CD8-positive, alpha-beta memory T cell (primary cell): ENCODE measurements at regions not wholly inside any gene's neighbourhood (a gene's known extent, or its start where the extent isn't known, plus 50 kb on each side); places are given as distances from the start of the nearest gene placed in this dataset.
"Not testable (repeated sequence)": the region's sequence is repeated elsewhere in the genome, so short reads cannot be mapped to it uniquely, and the experiment has no call there.

Experiments
- CTCF ChIA-PET: fragments of 350-600 bp; sonication (Branson Sonifier 250); formaldehyde crosslinking; loops from one replicate; lab custom pipeline; 2021; ENCODE audit warnings: antibody characterized with exemption; lab: Charles Lee
- POLR2A ChIA-PET: fragments of 350-600 bp; sonication (Branson Sonifier 250); formaldehyde crosslinking; loops from one replicate; lab custom pipeline; 2021; ENCODE audit warnings: antibody characterized with exemption; lab: Charles Lee
- DNase-seq, 5 donors: peaks; one replicate each; pipeline versions ENCODE4 v3.0.0 to v3.0.0-alpha.2; 2020 to 2022; ENCODE audit warnings: mixed read lengths in 1 of 5
- H3K27ac ChIP-seq: one replicate; pipeline ENCODE4 v1.7.0; 2013; ENCODE audit warnings: low read depth, mild to moderate bottlenecking, low read length, moderate library complexity
- H3K27me3 ChIP-seq: 2 replicates; pipeline ENCODE4 v1.7.0; 2013; ENCODE audit warnings: low read length, mild to moderate bottlenecking; ENCODE audit not compliant: insufficient read depth, poor library complexity, severe bottlenecking
- H3K36me3 ChIP-seq: 2 replicates; pipeline ENCODE4 v1.7.0; 2013; ENCODE audit warnings: mild to moderate bottlenecking, low read length, moderate library complexity; ENCODE audit not compliant: insufficient read depth
- H3K4me1 ChIP-seq: 2 replicates; pipeline ENCODE4 v1.7.0; 2013; ENCODE audit warnings: mild to moderate bottlenecking, low read length, moderate library complexity; ENCODE audit not compliant: insufficient read depth
- H3K4me3 ChIP-seq: 2 replicates; pipeline ENCODE4 v1.7.0; 2013; ENCODE audit warnings: mild to moderate bottlenecking, low read length
- H3K9me3 ChIP-seq: 2 replicates; pipeline ENCODE4 v1.7.0; 2013; ENCODE audit warnings: mild to moderate bottlenecking, low read length
- H3K27ac Mint-ChIP-seq, 8 donors: one replicate each; pipeline ENCODE4 v1.8.0; 2020 to 2021; ENCODE audit warnings: mixed read lengths in 8 of 8, mild to moderate bottlenecking in 6 of 8, inconsistent platforms in 3 of 8, moderate library complexity in 3 of 8
- H3K27me3 Mint-ChIP-seq, 2 donors: one replicate each; pipeline ENCODE4 v1.8.0; 2020 to 2021; ENCODE audit warnings: mixed read lengths in 2 of 2, mild to moderate bottlenecking in 1 of 2, moderate library complexity in 1 of 2
- H3K36me3 Mint-ChIP-seq, 3 donors: one replicate each; pipeline ENCODE4 v1.8.0; 2020 to 2021; ENCODE audit warnings: mixed read lengths in 3 of 3, inconsistent platforms in 1 of 3, mild to moderate bottlenecking in 1 of 3
- H3K4me1 Mint-ChIP-seq, 3 donors: one replicate each; pipeline ENCODE4 v1.8.0; 2020 to 2021; ENCODE audit warnings: mixed read lengths in 3 of 3, inconsistent platforms in 1 of 3, mild to moderate bottlenecking in 1 of 3
- H3K4me3 Mint-ChIP-seq, 7 donors: one replicate each; pipeline ENCODE4 v1.8.0; 2020 to 2021; ENCODE audit warnings: mixed read lengths in 7 of 7, mild to moderate bottlenecking in 6 of 7, moderate library complexity in 4 of 7, inconsistent platforms in 2 of 7
- H3K9me3 Mint-ChIP-seq, 5 donors: one replicate each; pipeline ENCODE4 v1.8.0; 2020 to 2022; ENCODE audit warnings: mixed read lengths in 5 of 5, mild to moderate bottlenecking in 3 of 5, moderate library complexity in 2 of 5, inconsistent platforms in 1 of 5

DNA sequence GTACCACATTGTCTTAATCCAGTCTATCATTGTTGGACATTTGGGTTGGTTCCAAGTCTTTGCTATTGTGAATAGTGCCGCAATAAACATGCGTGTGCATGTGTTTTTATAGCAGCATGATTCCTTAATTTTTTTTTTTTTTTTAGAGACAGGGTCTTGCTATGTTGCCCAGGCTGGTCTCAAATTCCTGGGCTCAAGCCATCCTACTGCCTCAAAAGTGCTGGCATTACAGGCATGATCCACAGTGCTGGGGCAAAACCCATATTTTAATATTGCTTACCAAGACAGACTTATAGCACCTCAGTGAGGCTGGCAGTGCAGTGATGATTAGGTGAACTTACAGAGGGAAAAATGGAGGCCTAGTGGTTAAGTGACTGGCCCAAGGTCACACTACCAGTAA is 116.5 kb upstream of the CDYL start:
- H3K27ac Mint-ChIP-seq, H3K9me3 Mint-ChIP-seq, H3K36me3 Mint-ChIP-seq, H3K27me3 Mint-ChIP-seq, H3K36me3 ChIP-seq, H3K4me1 Mint-ChIP-seq, H3K4me3 ChIP-seq, H3K4me3 Mint-ChIP-seq, H3K27ac ChIP-seq, H3K9me3 ChIP-seq, CTCF ChIA-PET, H3K27me3 ChIP-seq, DNase-seq, H3K4me1 ChIP-seq, POLR2A ChIA-PET: not testable (repeated sequence)

DNA sequence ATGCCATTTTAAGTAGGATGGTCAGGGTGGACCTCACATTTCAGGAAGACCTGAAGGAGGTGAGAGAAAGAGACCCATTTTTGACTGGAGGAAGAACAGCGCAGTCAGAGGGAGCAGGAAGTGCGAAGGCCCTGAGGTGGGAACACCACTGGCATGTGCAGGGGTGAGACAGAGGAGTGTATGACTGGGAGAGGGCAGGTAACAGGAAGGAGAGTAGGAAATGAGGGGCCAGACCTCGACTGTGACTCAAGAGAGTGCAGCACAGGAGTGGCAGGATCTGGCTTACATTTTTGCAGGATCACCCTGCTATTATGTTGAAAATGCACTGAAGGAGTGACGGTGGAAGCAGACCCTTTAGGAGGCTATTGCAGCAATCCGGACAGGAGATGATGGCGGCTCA is 117.7 kb upstream of the CDYL start:
- ChIA-PET POLR2A (no interaction called here), CTCF (no interaction called here)
- H3K4me3 ChIP-seq, result no peak overlapping the region
- Mint-ChIP-seq H3K4me1 (no peaks in the 10 kb centered on the region), H3K9me3 (peaks cover 0 to 4% (median 0%) of the 10 kb centered on the region in 5 donors), H3K27ac (no peak overlapping the region), H3K36me3 (no peaks in the 10 kb centered on the region), H3K27me3 (peaks cover 5 to 10% of the 10 kb centered on the region in 2 donors), H3K4me3 (no peak overlapping the region)
- DNase-seq, result no peak
- no peak overlapping the region for H3K27ac ChIP-seq
- H3K36me3 ChIP-seq, result no peaks in the 10 kb centered on the region
- H3K4me1 ChIP-seq, result no peaks in the 10 kb centered on the region
- H3K9me3 ChIP-seq, result no peaks in the 10 kb centered on the region
- no peaks in the 10 kb centered on the region for H3K27me3 ChIP-seq

DNA sequence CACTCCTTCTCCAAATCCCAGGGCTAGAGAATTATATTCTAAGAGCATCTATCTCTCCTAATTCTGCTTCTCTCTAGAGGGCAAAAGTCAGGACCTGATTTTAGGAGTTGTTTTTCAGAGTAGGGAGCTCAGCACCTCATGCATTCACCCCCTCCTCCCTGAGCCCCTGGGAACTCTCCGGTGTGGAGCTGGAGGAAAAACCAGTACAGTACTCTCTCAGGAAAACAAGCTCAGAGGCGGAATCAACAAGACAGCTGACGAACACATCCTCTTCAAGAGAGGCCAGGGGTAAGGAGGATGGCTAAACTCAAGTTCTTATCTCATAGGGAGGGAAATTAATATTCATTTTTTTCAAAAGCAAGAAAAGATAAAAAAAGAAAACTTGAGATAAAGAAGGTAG is 120.1 kb upstream of the CDYL start:
- H3K36me3 ChIP-seq, result no peaks in the 10 kb centered on the region
- peaks cover 7 to 16% of the 10 kb centered on the region in 2 donors for H3K27me3 Mint-ChIP-seq
- H3K27ac ChIP-seq, result no peak overlapping the region
- H3K9me3 Mint-ChIP-seq, result peaks cover 0 to 10% (median 4%) of the 10 kb centered on the region in 5 donors
- ChIA-PET POLR2A (no interaction called here), CTCF (interaction anchor here (1.3 kb wide), 1 partner anchor 12 kb away, joined by 3 read pairs; no protein-coding TSS in a partner anchor)
- no peak overlapping the region for H3K4me3 Mint-ChIP-seq
- no peaks in the 10 kb centered on the region for H3K4me1 Mint-ChIP-seq
- no peaks in the 10 kb centered on the region for H3K4me1 ChIP-seq
- no peak for DNase-seq
- no peaks in the 10 kb centered on the region for H3K27me3 ChIP-seq
- no peak overlapping the region for H3K4me3 ChIP-seq
- no peaks in the 10 kb centered on the region for H3K9me3 ChIP-seq
- no peak overlapping the region for H3K27ac Mint-ChIP-seq
- H3K36me3 Mint-ChIP-seq, result peaks cover 0 to 10% (median 0%) of the 10 kb centered on the region in 3 donors

DNA sequence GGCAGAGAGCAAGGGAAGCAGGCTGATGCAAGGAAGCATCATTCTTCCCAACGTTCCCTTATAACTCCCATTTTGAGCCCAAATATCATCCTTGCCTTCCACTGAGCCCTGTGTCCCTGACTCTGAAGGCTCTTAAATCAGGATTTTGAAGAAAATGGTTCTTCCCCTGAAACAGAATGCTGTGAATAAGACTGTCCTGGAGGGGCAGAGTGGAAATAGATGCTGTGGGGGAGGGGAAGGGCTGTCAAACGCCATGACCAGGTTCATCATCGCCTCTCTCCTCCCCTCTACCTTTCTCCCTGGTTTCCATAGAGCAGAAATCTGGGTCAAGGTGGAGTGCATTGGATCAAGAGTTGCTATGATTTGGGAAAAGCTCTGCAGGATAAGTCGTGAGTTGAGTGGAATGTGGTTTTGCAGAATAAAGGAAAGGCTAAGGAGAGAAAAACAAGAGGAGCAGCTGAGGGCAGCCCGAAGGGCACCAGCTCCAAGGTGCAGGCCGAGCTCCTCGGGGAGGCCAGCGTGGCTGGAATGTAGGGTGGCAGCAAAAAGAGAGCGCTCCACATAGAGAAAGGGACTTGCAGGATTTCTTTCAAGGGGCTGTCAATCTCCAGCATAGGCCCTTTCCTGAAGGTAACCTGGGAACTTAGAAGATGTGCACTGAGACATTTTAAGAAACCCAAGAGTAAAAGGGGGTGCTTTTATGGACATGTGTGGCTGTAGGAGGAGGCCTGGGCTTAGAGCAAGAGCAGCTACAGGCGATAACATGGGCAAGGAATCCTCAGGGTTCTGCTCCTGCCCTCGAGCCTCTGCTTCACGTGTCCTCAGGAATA is 120.8 kb upstream of the CDYL start:
- H3K4me1 Mint-ChIP-seq, result no peaks in the 10 kb centered on the region
- Histone ChIP-seq H3K27me3 (no peaks in the 10 kb centered on the region), H3K27ac (no peak overlapping the region), H3K4me1 (no peaks in the 10 kb centered on the region), H3K4me3 (no peak overlapping the region), H3K9me3 (no peaks in the 10 kb centered on the region), H3K36me3 (no peaks in the 10 kb centered on the region)
- no peak overlapping the region for H3K27ac Mint-ChIP-seq
- peaks cover 0 to 10% (median 0%) of the 10 kb centered on the region in 3 donors for H3K36me3 Mint-ChIP-seq
- no peak for DNase-seq
- CTCF ChIA-PET, result interaction anchor here (1.3 kb wide), 1 partner anchor 13 kb away, joined by 3 read pairs; no protein-coding TSS in a partner anchor
- H3K9me3 Mint-ChIP-seq, result peaks cover 0 to 10% (median 4%) of the 10 kb centered on the region in 5 donors
- H3K4me3 Mint-ChIP-seq, result no peak overlapping the region
- POLR2A ChIA-PET, result no interaction called here
- peaks cover 7 to 12% of the 10 kb centered on the region in 2 donors for H3K27me3 Mint-ChIP-seq

DNA sequence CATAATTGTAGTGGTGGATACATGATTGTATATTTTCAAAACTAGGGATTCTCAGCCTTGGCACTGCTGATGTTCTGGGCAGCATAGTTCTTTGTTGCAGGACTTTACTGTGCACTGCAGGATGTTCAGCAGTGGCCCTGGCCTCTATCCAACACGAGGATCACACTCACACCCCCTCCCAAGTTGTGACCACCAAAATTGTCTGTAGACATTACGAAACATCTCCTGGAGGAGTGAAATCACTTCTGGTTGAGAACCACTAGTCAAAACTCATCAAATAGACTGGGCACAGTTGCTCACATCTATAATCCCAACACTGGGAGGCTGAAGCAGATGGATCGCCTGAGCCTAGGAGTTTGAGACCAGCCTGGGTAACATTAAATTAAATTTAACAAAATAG is 123.1 kb upstream of the CDYL start:
- Histone ChIP-seq H3K9me3 (no peaks in the 10 kb centered on the region), H3K4me1 (no peaks in the 10 kb centered on the region), H3K27ac (no peak overlapping the region), H3K36me3 (no peaks in the 10 kb centered on the region), H3K4me3 (no peak overlapping the region), H3K27me3 (no peaks in the 10 kb centered on the region)
- H3K27me3 Mint-ChIP-seq, result peaks cover 7 to 17% of the 10 kb centered on the region in 2 donors
- H3K4me3 Mint-ChIP-seq, result no peak overlapping the region
- H3K36me3 Mint-ChIP-seq, result peaks cover 0 to 10% (median 0%) of the 10 kb centered on the region in 3 donors
- POLR2A ChIA-PET, result no interaction called here
- no peak for DNase-seq
- no peak overlapping the region for H3K27ac Mint-ChIP-seq
- CTCF ChIA-PET, result no interaction called here
- peaks cover 0 to 6% (median 4%) of the 10 kb centered on the region in 5 donors for H3K9me3 Mint-ChIP-seq
- H3K4me1 Mint-ChIP-seq, result no peaks in the 10 kb centered on the region

DNA sequence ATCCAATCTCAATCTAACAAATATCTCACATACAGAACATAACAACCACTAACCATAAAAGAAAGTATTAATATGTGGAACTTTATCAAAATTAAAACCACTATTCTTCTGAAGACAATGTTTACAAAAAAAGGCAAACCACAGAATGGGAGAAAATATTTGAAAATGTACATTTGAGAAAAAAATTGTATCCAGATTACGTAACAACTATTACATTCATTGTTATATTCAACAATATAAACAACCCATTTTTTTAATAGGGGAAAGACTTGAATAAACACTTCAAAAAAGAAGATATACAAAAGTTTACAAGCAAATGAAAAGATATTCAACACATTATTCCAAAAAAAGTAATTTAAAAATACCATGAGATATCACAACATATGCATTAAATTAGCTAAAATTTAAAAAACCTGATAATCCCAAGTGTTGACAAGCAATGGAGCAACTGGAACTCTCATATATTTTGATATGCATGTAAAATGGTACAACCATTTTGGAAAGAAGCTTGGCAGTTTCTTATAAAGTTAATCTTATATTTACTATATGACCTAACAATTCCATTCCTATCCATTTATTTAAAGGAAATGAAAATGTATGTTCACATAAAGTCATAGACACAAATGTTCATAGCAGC is 124.3 kb upstream of the CDYL start:
- Mint-ChIP-seq H3K27me3 (peaks cover 6 to 26% of the 10 kb centered on the region in 2 donors), H3K36me3 (peaks cover 0 to 10% (median 0%) of the 10 kb centered on the region in 3 donors), H3K27ac (no peak overlapping the region), H3K4me1 (peaks cover 7 to 10% (median 9%) of the 10 kb centered on the region in 3 donors), H3K4me3 (no peak overlapping the region), H3K9me3 (peaks cover 0 to 6% (median 4%) of the 10 kb centered on the region in 5 donors)
- Histone ChIP-seq H3K27ac (no peak overlapping the region), H3K27me3 (no peaks in the 10 kb centered on the region), H3K36me3 (no peaks in the 10 kb centered on the region), H3K4me1 (peaks cover 9% of the 10 kb centered on the region), H3K9me3 (no peaks in the 10 kb centered on the region), H3K4me3 (no peak overlapping the region)
- DNase-seq, result no peak
- POLR2A ChIA-PET, result no interaction called here
- CTCF ChIA-PET, result no interaction called here

DNA sequence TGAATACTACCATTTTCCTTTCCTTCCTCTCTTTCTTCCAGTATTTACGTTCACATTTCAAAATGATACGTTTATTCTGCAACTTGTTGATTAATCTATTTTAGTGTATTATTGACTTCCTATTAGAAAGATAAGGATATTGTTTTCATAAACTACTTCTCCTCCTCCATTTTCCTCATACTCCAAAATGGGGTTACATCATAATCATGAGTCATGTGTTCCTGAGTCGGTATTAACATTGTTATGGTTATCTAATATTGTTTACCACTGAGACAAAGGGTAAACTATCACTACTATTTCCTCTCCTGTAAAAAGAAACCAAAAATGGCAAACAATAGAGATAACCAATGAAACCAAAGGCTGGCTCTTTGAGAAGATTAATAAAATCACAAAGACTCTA is 126.5 kb upstream of the CDYL start:
- CTCF ChIA-PET, result no interaction called here
- no peaks in the 10 kb centered on the region for H3K27me3 ChIP-seq
- H3K4me1 Mint-ChIP-seq, result peaks cover 7 to 10% (median 9%) of the 10 kb centered on the region in 3 donors

More for the DNA sequence above, 126.5 kb upstream of the CDYL start:
- Histone ChIP-seq H3K36me3 (no peaks in the 10 kb centered on the region), H3K27ac (no peak overlapping the region), H3K4me3 (no peak overlapping the region), H3K4me1 (peaks cover 9% of the 10 kb centered on the region), H3K9me3 (no peaks in the 10 kb centered on the region)
- peaks cover 10 to 42% of the 10 kb centered on the region in 2 donors for H3K27me3 Mint-ChIP-seq
- peaks cover 0 to 6% (median 4%) of the 10 kb centered on the region in 5 donors for H3K9me3 Mint-ChIP-seq
- H3K36me3 Mint-ChIP-seq, result peaks cover 0 to 10% (median 0%) of the 10 kb centered on the region in 3 donors
- POLR2A ChIA-PET, result no interaction called here
- H3K4me3 Mint-ChIP-seq, result no peak overlapping the region
- H3K27ac Mint-ChIP-seq, result no peak overlapping the region
- DNase-seq, result no peak
